ENCODE measurements at regions not wholly inside any gene's neighbourhood (a gene's known extent, or its start where the extent isn't known, plus 50 kb on each side); places are given as distances from the start of the nearest gene placed in this dataset.

- DNase-seq = no peak
- Mint-ChIP-seq H3K9me3 (ENCODE audit: low read depth, unreplicated experiment) (no peaks in the 10 kb centered on the region), H3K27me3 (ENCODE audit: unreplicated experiment) (no peaks in the 10 kb centered on the region), H3K4me1 (ENCODE audit: low read depth, unreplicated experiment) (no peaks in the 10 kb centered on the region), H3K4me3 (ENCODE audit: low read depth, unreplicated experiment) (no peak overlapping the region), H3K36me3 (ENCODE audit: insufficient read depth, unreplicated experiment) (no peaks in the 10 kb centered on the region), H3K27ac (ENCODE audit: unreplicated experiment) (no peak overlapping the region)
- CTCF ChIA-PET = no interaction called here
- intact Hi-C loops (cut with micrococcal nuclease; ENCODE audit: unreplicated experiment) = no loop called here
- no TSS peak for BruUV-seq (replicated peaks)
- no peak for TF ChIP-seq CTCF (IDR thresholded peaks at IDR 0.05; ENCODE audit: unreplicated experiment)
These were observed 66.6 kb upstream of the SPATA31D4 start for GRCh38 chr9:81861644-81862043.

GRCh38 chr9:81868145-81868544 lies 60.1 kb upstream of the SPATA31D4 start:
- DNase-seq = no peak
- intact Hi-C loops (cut with micrococcal nuclease; ENCODE audit: unreplicated experiment) = no loop called here
- no peaks in the 10 kb centered on the region for H3K9me3 Mint-ChIP-seq (ENCODE audit: low read depth, unreplicated experiment)
- no peak overlapping the region for H3K4me3 Mint-ChIP-seq (ENCODE audit: low read depth, unreplicated experiment)
- TF ChIP-seq CTCF (IDR thresholded peaks at IDR 0.05; ENCODE audit: unreplicated experiment) = no peak
- no peaks in the 10 kb centered on the region for H3K36me3 Mint-ChIP-seq (ENCODE audit: insufficient read depth, unreplicated experiment)
- BruUV-seq (replicated peaks) = no TSS peak
- no peaks in the 10 kb centered on the region for H3K4me1 Mint-ChIP-seq (ENCODE audit: low read depth, unreplicated experiment)
- CTCF ChIA-PET = no interaction called here
- H3K27ac Mint-ChIP-seq (ENCODE audit: unreplicated experiment) = no peak overlapping the region
- H3K27me3 Mint-ChIP-seq (ENCODE audit: unreplicated experiment) = no peaks in the 10 kb centered on the region

- no peak overlapping the region for H3K4me3 Mint-ChIP-seq (ENCODE audit: low read depth, unreplicated experiment)
- CTCF ChIA-PET = no interaction called here
- H3K4me1 Mint-ChIP-seq (ENCODE audit: low read depth, unreplicated experiment) = peaks cover 10% of the 10 kb centered on the region
- H3K27me3 Mint-ChIP-seq (ENCODE audit: unreplicated experiment) = no peaks in the 10 kb centered on the region
- H3K36me3 Mint-ChIP-seq (ENCODE audit: insufficient read depth, unreplicated experiment) = no peaks in the 10 kb centered on the region
- TF ChIP-seq CTCF (IDR thresholded peaks at IDR 0.05; ENCODE audit: unreplicated experiment) = no peak
- H3K9me3 Mint-ChIP-seq (ENCODE audit: low read depth, unreplicated experiment) = no peaks in the 10 kb centered on the region
- intact Hi-C loops (cut with micrococcal nuclease; ENCODE audit: unreplicated experiment) = no loop called here
- BruUV-seq (replicated peaks) = no TSS peak
- no peak overlapping the region for H3K27ac Mint-ChIP-seq (ENCODE audit: unreplicated experiment)
- no peak for DNase-seq
These were observed 56.5 kb upstream of the SPATA31D4 start for GRCh38 chr9:81871695-81872094.

GRCh38 chr9:81874250-81874649 lies 54.0 kb upstream of the SPATA31D4 start:
- no peak for TF ChIP-seq CTCF (IDR thresholded peaks at IDR 0.05; ENCODE audit: unreplicated experiment)
- intact Hi-C loops (cut with micrococcal nuclease; ENCODE audit: unreplicated experiment) = no loop called here
- H3K9me3 Mint-ChIP-seq (ENCODE audit: low read depth, unreplicated experiment) = no peaks in the 10 kb centered on the region
- no peaks in the 10 kb centered on the region for H3K27me3 Mint-ChIP-seq (ENCODE audit: unreplicated experiment)
- peak overlapping the region; percentile 31 for H3K27ac Mint-ChIP-seq (ENCODE audit: unreplicated experiment)
- CTCF ChIA-PET = no interaction called here
- BruUV-seq (replicated peaks) = no TSS peak
- DNase-seq = no peak
- peaks cover 10% of the 10 kb centered on the region for H3K4me1 Mint-ChIP-seq (ENCODE audit: low read depth, unreplicated experiment)
- no peak overlapping the region for H3K4me3 Mint-ChIP-seq (ENCODE audit: low read depth, unreplicated experiment)
- H3K36me3 Mint-ChIP-seq (ENCODE audit: insufficient read depth, unreplicated experiment) = no peaks in the 10 kb centered on the region

- intact Hi-C loops (cut with micrococcal nuclease; ENCODE audit: unreplicated experiment) = no loop called here
- no TSS peak for BruUV-seq (replicated peaks)
- peaks cover 10% of the 10 kb centered on the region for H3K4me1 Mint-ChIP-seq (ENCODE audit: low read depth, unreplicated experiment)
- no peak overlapping the region for H3K4me3 Mint-ChIP-seq (ENCODE audit: low read depth, unreplicated experiment)
- H3K27me3 Mint-ChIP-seq (ENCODE audit: unreplicated experiment) = no peaks in the 10 kb centered on the region
- no peak for DNase-seq
- H3K36me3 Mint-ChIP-seq (ENCODE audit: insufficient read depth, unreplicated experiment) = no peaks in the 10 kb centered on the region
- TF ChIP-seq CTCF (IDR thresholded peaks at IDR 0.05; ENCODE audit: unreplicated experiment) = no peak
- H3K9me3 Mint-ChIP-seq (ENCODE audit: low read depth, unreplicated experiment) = no peaks in the 10 kb centered on the region
- CTCF ChIA-PET = interaction anchor here (0.7 kb wide), 1 partner anchor 174 kb away, joined by 3 read pairs; no protein-coding TSS in a partner anchor
- peak overlapping the region; percentile 31 for H3K27ac Mint-ChIP-seq (ENCODE audit: unreplicated experiment)
These were observed 53.3 kb upstream of the SPATA31D4 start for GRCh38 chr9:81874931-81875330.
